Renal cortex interstitium (tissue), 11 donors: ENCODE measurements at regions not wholly inside any gene's neighbourhood (a gene's known extent, or its start where the extent isn't known, plus 50 kb on each side); places are given as distances from the start of the nearest gene placed in this dataset.

Source experiments
- DNase-seq, 11 donors: peaks; one replicate each; pipeline ENCODE4 v3.0.0-alpha.2; 2013; ENCODE audit warnings: low read depth in 9 of 11, low spot score in 4 of 11; ENCODE audit errors: extremely low read depth in 1 of 11

DNA sequence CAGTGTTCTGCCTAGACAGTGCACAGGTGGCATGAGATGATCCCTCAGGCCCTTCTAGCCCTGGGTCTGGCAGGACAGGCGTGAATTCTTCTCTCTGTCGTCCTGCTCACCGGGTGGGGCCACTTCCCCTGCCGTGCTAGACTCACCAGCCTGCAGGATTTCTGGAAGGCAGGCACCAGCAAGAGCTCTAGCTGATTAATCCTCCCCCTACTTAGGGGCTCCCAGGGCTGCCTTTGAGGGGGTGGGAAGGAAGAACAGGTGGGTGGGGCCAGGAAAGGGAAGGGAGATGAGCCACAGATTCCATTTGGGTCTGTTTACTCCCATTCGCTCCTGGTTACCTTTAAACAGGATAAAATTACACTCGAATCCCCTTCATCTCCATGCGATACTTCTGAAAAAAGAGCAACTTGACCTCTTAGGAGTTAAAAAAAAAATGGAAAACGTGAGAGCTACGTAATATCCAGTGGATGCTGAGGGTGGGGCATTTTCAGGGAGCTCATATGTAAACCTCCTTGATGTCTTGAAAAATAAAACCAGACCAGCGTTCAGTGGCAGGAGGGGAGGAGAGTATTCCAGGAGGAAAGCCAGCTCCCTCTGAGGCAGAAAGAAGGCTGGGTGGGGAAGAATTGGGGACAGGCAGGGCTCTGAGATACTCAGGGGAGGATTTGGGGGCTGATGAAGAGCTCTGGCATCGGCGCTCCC, 665.5 kb downstream of the PTPRU start:
- DNase-seq = peak in 7 of 11 donors; percentile 3 to 30 (median 20)

DNA sequence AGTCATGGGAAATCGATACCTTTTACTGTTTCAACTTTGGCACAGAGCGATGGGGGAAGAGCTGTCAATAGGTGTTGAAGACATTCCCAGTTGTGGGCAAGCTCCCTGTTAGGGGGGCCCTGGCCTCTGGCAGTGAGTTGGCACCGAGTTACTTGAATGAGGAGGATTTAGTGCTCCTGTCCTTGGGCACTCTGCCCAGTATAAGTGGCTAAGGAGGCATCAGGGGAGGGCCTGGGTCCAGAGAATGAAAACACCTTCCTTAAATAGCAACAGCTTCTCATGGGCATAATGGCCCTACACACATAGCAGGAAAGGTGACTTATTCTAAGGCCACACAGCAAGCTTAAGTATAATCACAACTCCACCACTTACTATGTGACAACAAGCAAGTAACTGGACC, 664.4 kb downstream of the PTPRU start:
- DNase-seq = no peak

DNA sequence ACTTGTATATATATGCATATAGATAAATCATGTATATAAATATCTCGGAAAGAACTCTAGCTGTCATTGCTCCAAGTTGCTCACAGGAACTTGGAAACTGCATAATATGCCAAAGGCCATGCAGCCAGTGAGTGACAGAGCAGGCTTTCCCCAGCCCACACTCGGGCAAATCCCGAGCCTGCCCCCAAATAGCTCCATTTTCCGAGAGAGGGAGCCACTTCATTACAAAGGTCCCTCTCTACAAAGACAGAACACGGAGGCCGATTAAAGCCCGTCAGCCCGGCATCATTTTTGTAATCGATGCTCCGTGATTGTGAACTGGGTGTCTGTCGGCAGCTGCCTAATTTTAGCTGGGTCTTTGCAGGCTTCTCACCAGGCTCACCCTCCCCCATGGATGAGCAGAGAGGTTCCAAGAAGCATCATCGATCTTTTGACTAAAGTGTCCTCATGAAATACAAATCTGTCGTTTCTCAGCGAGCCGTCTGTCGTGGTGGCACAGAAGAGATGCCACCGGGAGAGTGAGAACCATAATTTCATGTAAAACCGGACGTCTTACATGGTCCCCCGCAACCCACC, 663.9 kb downstream of the PTPRU start:
- no peak for DNase-seq

DNA sequence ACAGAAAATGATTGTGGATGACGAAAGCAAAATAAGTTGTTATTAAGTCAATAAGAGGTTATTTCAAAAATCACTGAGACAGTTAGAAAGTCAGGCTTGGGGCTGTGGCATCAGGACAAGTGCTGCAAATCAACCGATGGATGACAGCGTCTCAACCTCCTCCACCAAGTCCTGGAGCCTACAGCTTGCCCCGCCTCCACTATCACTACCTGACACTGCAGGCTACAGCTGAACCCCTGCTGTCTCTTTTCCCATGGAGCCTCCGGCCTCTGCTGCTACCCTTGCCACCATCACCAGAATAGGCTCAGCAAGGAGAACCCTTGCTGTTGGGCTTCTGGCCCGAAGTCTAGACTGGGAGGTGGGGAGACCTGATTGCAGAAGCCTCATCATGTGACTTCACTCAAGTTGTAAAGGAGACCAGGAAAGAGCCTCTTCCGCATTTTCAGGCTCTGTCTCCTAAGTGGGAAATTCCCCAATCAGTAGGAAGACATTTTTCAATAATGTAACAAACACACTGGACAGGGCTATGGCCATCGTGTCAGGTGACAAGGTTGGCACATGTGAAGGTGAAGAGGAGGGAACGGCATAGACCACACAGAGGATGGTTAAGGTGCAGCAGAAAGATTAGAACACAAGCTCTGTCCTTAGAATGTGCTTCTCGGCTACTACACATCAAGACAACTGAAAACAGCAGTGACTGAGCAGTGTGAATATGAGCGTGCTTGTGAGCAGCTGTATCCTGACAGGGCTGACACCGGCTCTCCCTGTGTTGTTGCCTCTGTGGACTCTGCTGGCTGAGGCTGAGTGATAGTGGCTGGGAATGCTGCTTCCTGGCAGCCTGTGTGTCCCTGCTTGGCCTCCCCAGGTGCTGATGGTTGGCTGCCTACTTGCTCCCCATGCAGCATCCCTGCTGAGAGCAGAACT, 660.7 kb downstream of the PTPRU start:
- no peak for DNase-seq

DNA sequence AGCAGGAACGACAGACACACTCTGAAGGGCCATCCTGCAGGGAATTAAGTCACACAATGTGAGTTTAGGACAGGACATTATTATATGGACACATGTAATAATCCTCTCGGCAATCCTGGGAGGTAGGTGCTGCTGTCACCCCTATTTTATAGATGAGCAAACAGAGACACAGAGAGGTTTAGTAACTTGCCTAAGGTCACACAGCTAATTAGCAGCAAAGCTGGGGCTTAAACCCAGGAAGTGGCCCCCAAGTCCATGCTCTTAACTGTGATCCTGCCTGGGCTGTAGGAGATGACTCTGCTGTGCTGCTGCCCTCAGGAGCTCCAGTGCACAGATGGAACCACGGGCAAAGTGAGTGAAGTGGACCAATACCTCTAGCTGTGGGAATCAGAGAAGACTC, 660.0 kb downstream of the PTPRU start:
- no peak for DNase-seq

DNA sequence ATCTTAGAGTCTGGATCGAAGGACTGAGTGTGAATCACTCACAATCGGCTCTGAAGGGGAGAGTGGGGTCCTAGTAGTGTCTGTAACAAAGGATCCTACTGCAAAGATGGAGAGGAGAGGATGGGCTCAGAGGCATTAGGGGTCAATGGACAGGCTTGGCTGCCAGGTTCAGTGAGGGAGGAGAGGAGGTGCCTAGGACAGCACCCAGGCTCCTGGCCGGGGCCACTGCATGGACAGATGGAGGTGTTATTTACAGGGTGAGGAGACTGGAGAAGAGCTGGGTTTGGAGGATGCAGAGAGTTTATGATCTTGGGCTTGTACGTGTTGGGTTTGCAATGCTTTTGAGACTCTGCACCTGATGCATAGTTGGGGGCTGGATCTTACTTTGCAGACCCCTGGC, 658.9 kb downstream of the PTPRU start:
- no peak for DNase-seq

DNA sequence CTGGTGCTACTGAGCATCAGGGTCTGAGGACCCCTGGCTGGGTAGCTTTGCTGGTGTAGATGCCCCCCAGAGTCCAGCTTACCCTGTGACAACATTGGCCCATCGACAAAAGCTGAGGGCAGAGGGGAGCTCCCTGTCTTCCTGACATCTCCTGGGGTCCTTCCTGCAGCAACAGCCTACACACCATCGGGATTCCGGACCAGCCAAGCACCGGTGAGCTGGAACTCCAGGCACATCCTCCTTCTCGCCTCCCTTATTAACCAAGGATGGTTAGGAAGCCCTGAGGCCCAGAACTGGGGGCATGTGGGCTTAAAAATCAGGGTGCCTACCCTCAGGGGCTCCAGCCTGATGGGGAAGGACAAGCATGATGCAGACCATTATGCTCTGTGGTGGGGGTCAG, 658.0 kb downstream of the PTPRU start:
- no peak for DNase-seq

DNA sequence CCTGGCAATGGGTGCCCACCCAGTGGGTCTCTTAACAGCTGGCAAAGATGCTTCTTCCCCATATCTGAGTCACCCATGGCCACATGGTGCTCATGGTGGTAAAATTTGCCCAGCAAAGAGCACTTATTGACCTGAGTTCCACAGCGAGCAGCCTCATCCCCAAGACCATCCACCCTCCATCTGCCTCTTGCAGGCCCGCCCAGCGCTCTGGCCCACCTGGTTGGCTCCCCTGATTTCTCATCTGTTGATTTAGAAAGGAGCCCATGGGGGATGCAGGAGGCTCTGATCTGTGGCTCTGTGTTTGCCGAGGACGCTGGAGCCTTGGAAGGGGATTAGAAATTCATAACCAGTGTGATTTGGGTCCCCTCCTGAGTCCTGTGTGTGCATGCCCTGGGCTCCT, 657.5 kb downstream of the PTPRU start:
- DNase-seq = no peak

DNA sequence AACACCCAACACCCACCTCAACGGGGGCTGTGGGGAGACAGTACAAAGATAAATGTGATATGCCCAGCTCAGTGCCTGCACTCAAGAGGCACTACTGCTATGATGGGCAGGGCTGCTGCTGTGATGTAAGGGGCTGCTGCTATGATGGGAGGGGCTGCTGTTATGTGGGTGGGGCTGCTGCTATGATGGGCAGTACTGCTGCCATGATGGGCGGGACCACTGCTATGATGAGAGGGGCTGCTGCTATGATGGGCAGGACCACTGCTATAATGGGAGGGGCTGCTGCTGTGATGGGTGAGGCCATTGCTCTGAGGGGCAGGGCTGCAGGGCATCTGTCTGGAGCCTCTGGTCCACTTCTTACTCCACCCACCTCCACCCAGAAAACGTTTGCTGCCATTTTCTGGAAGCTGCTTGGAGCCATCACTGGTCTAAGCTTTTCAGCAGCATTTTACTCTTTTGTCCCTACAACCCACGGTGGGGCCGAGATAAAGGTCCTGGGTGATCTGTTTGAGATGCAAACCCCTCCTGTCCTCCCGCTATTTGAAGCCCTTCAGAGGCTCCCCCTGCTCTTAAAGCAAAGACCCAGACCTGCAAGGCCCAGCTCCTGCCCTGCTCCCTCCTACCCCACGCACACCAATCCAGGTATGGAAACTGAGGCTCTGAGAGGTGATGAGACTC, 656.9 kb downstream of the PTPRU start:
- no peak for DNase-seq

DNA sequence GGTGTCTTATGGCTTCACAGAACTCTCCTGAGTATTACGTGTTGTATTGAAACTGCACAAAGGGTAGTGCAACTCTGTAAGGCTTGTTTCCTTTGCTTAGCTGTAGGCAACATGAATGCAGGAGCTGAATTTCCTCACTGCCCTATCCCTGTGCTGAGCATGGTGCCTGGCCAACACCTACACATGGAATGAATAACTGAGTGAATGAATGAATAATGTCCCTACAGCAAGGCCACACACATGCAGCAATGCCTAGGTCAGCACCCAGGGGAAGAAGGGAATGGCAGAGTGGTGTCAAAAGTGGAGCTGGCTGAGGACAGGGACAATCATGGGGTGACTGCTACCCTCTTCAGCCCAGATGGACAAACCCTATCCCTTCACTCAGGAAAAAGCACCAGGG, 655.9 kb downstream of the PTPRU start:
- DNase-seq = no peak

DNA sequence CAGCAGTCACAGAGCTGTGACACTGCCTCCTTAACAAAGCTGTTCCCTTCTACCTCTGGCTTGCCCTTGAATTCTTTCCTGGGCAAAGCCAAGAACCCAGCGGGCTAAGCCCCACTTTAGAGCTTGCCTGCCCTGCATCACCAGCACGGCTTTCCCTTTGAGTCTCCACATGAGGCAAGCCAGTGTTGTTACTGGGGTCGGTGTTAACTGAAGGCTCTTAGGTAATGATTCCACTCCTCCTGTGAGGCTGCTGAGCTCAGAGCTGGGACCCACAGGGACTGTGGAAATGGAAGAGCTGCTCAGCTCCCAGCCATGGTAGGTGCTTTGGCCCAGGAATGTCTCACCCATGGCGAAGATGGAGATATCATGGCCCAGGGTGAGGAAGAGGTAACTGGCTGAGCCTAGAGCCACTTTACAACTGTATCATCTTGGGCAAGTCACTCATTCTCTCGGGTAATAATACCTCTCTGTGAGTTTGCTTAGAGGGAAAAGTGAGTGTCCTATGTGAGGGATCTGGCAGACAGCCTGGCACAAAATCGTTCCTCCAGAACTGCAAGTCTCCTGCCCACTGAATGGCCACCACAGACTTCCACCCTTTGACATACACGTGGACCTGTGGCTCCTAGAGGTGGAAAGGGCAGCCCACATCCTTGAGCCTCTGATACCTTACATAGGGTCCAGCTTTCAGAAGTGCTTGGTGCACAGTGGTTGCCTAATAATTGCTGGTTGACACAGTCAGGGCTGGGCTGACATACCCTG, 654.1 kb downstream of the PTPRU start:
- no peak for DNase-seq

DNA sequence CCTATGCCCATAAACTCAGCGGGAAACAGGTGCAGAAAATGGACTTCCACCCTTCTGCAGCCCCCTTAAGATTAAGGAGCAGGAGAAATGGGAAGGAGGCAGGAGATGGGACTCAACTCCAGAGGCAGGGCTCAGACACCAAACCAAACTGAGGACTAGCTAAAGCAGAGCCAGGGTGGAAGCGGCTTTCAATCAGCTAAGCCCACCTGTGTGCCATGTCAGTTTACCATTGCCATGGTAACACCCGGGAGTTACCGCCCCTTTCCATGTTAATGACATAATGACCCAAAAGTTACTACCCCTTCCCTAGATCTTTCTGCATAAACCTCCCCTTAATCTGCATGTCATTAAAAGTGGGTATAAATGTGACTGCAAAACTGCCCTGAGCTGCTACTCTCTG, 653.5 kb downstream of the PTPRU start:
- no peak for DNase-seq

DNA sequence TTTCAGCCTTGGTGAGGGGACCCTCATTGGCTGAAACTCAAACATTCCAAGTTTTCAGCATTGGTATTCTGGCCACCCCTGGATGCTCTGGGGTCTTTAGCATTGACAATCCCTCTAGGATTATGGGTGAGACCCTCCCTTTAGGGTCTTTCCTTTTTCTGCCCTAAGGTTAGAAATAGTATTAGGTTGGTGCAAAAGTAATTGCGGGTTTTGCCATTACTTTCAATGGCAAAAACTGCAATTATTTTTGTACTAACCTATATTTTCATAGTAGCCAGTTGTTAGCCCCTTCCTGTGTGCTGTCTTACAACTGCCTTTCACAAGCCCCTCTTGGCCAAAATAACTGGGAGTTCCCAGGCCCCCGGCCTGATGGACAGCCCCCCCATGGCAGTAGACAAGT, 648.4 kb downstream of the PTPRU start:
- DNase-seq = no peak

DNA sequence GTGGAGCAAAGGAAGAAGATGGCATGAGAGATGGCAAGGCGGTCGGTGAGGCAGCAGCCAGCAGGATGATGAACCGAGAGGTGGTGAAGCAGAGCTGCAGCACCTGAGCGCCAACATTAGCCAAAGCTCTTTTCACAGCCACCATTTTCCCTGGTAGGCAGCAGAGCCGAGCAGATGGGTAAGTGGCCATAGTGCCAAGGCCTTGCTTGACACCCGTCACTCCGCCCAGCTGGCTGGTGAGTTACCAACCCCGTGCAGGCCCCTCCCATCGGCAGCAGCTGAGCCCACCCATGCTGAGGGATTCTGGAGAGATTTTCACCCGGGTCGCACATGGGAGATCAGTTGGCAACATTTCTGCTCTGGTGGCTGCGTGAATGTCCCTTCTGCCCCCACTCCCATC, 647.7 kb downstream of the PTPRU start:
- no peak for DNase-seq

DNA sequence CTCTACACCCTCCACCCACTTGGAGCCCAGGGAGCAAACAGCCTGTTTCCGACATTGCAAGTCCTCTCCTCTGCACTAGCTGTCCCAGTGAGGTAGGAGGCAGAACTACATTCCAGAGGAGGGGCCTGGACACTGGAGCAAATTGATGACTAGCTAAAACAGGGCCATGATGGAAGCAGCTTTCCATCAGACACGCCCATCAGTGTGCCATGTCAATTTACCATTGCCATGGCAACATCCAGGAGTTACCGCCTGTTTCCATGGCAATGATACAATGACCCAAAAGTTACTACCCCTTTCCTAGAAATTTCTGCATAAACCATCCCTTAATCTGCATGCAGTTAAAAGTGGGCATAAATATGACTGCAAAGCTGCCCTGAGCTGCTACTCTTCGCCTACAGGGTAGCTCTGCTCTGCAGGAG, 647.1 kb downstream of the PTPRU start:
- no peak for DNase-seq

DNA sequence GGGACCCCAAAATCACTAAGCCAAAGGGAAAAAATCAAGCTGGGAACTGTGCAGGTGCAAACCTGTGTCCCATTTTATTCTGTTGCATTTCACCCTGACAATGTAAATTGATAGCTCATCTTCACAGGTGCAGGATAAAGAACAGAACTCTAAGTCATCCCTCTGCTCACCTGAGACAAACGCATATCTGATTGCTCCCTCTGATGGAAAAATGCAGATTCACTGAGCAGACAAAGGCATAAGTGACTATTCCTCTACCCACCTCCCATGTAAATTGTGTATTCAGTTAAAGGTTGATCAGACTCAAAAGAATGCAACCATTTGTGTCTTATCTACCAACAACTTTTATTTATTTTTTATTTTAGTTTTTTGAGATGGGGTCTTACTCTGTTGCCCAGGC, 644.2 kb downstream of the PTPRU start:
- no peak for DNase-seq

DNA sequence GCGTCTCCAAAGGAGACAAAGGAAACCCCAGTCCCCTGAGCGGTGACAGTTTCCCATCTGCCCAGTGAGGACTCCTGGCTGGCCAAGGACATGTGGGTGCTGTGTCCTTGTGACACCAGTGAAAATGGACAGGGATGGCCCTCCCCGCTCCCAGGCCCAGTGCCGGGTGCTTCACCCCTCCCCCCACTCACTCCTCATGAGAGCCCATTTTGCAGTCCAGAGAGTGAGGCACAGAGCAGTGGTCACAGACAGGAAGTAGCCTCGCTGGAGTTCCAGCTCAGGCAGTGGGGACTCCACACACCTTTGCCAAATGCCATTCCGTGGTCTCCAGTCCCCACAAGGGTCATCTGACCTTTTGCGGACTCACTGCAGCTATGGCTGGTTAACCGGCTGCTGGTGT, 642.9 kb downstream of the PTPRU start:
- no peak for DNase-seq

DNA sequence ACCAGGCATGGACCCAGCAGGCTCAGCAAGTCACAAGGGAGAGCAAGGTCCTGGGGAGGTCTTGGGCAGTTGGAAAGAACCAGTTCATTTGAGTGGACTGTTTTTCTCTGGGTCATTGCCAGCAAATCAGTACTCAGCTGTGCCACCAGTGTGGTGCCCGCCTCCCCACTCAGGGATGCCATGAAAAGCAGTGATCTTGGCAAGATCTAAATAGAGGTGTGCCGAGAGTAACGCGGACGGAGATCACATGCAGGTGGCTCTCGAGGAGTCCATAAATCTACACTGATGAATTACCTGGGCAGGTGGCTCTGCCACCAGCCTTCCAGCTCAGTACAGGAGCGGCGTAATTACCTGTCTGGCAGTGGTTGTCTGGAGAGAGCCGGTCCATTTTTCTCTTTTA, 642.2 kb downstream of the PTPRU start:
- DNase-seq = no peak

DNA sequence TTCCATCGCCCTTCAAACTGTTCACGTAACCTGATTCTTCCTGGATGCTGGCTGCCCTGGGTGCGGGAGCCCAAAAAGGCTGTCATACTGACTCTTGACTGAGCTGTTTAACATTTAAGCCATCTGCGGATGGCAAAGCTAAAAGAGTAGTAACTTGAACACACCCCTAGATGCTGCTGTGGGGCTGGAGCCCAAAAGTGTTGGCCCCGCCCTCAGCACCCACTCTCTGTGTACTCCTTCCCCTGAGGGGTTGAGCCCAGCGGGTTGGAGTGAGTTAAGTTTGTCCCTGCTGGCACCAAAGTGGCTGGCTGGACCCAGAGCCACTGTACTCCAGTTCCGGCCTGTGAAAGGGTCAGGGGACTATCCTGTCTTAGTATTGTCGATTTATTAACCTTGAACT, 640.6 kb downstream of the PTPRU start:
- DNase-seq = no peak
